Natural killer cell (primary cell): ENCODE measurements at regions not wholly inside any gene's neighbourhood (a gene's known extent, or its start where the extent isn't known, plus 50 kb on each side); places are given as distances from the start of the nearest gene placed in this dataset.

Experiments
- ATAC-seq, 3 donors: fragments of 150-1000 bp in 2 of 3; fragments of 200-7000 bp in 1 of 3; cut with Tn5 transposase; 1 replicate in 1 of 3; 2 replicates in 2 of 3; pipeline ENCODE4 v1.10.0; 2021; ENCODE audit warnings: mild to moderate bottlenecking in 2 of 3, moderate library complexity in 2 of 3
- DNase-seq, 2 donors: peaks; one replicate each; pipeline versions ENCODE4 v3.0.0 to v3.0.0-alpha.2; 2013 to 2021; ENCODE audit warnings: mixed read lengths in 1 of 2
- H3K27ac ChIP-seq: one replicate; pipeline ENCODE4 v1.5.1; 2013; ENCODE audit warnings: mild to moderate bottlenecking, low read length
- H3K27me3 ChIP-seq: one replicate; pipeline ENCODE4 v1.6.1; 2013; ENCODE audit warnings: low read length; ENCODE audit not compliant: control insufficient read depth, insufficient read depth
- H3K36me3 ChIP-seq: one replicate; pipeline ENCODE4 v1.6.1; 2013; ENCODE audit warnings: low read length; ENCODE audit not compliant: control insufficient read depth, insufficient read depth
- H3K4me1 ChIP-seq: one replicate; pipeline ENCODE4 v1.6.1; 2013; ENCODE audit warnings: low read length; ENCODE audit not compliant: control insufficient read depth, insufficient read depth
- H3K4me3 ChIP-seq: one replicate; pipeline ENCODE4 v1.5.1; 2013; ENCODE audit warnings: low read length
- H3K9me3 ChIP-seq: one replicate; pipeline ENCODE4 v1.6.1; 2013; ENCODE audit warnings: low read length; ENCODE audit not compliant: control insufficient read depth, insufficient read depth
- H3K27ac Mint-ChIP-seq, 2 donors: one replicate each; pipeline ENCODE4 v1.8.0; 2022; ENCODE audit warnings: mild to moderate bottlenecking in 2 of 2, mixed read lengths in 2 of 2, moderate library complexity in 1 of 2
- H3K27me3 Mint-ChIP-seq, 2 donors: one replicate each; pipeline ENCODE4 v1.8.0; 2022; ENCODE audit warnings: low read depth in 2 of 2, mixed read lengths in 2 of 2
- H3K36me3 Mint-ChIP-seq: one replicate; pipeline ENCODE4 v1.8.0; 2022; ENCODE audit warnings: mixed read lengths
- H3K4me1 Mint-ChIP-seq, 2 donors: one replicate each; pipeline ENCODE4 v1.8.0; 2022; ENCODE audit warnings: mixed read lengths in 2 of 2
- H3K4me3 Mint-ChIP-seq: one replicate; pipeline ENCODE4 v1.8.0; 2022; ENCODE audit warnings: mild to moderate bottlenecking, moderate library complexity, mixed read lengths
- H3K9me3 Mint-ChIP-seq, 2 donors: one replicate each; pipeline ENCODE4 v1.8.0; 2022; ENCODE audit warnings: mixed read lengths in 2 of 2
- WGBS: methylation state at CpG from one replicate; pipeline ENCODE4 v1.1.7; 2013; ENCODE audit warnings: missing lambda C conversion rate; ENCODE audit not compliant: insufficient coverage; 5-methylcytosine and 5-hydroxymethylcytosine counted together
- intact Hi-C: fragments of 100-400 bp; cut with micrococcal nuclease; formaldehyde crosslinking; loops from one replicate; pipeline ENCODE4 v1.14.2; 2022
- TF ChIP-seq, protein P1 (sequence below): fragments of 200-600 bp; IDR thresholded peaks from one replicate; pipeline ENCODE4 v1.8.0; 2022; ENCODE audit warnings: antibody characterized with exemption

DNA sequence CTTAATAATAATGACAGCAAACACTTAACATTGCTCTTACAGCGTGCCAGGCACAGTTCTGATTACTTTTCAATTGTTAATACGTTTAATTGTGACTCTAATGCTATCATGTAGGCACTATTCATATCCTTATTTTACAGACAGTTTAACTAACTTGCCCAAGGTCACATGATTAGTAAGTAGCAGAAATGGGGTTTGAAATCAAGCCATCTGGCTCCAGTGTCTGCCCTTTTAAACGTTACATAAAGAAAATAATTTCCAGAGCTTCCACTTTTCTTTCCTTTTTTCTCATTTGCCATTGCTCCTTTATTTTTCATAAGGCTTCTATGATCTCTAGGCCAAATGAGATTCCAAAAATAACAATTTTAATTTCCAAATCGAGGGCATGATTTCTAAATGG is 50.6 kb upstream of the IKZF2 start:
- no peak for ATAC-seq
- H3K4me3 Mint-ChIP-seq: no peak overlapping the region
- H3K27ac Mint-ChIP-seq: no peak overlapping the region
- Histone ChIP-seq H3K9me3 (no peaks in the 10 kb centered on the region), H3K4me1 (no peaks in the 10 kb centered on the region), H3K4me3 (no peak overlapping the region), H3K27me3 (no peaks in the 10 kb centered on the region), H3K36me3 (no peaks in the 10 kb centered on the region), H3K27ac (no peak overlapping the region)
- H3K9me3 Mint-ChIP-seq: peaks cover 2 to 4% of the 10 kb centered on the region in 2 donors
- TF ChIP-seq, protein P1, sequence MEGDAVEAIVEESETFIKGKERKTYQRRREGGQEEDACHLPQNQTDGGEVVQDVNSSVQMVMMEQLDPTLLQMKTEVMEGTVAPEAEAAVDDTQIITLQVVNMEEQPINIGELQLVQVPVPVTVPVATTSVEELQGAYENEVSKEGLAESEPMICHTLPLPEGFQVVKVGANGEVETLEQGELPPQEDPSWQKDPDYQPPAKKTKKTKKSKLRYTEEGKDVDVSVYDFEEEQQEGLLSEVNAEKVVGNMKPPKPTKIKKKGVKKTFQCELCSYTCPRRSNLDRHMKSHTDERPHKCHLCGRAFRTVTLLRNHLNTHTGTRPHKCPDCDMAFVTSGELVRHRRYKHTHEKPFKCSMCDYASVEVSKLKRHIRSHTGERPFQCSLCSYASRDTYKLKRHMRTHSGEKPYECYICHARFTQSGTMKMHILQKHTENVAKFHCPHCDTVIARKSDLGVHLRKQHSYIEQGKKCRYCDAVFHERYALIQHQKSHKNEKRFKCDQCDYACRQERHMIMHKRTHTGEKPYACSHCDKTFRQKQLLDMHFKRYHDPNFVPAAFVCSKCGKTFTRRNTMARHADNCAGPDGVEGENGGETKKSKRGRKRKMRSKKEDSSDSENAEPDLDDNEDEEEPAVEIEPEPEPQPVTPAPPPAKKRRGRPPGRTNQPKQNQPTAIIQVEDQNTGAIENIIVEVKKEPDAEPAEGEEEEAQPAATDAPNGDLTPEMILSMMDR: no peak
- no peaks in the 10 kb centered on the region for H3K36me3 Mint-ChIP-seq
- H3K27me3 Mint-ChIP-seq: no peaks in the 10 kb centered on the region
- DNase-seq: no peak
- WGBS: 85% methylated on average over 4 of the region's 4 CpGs
- H3K4me1 Mint-ChIP-seq: no peaks in the 10 kb centered on the region
- intact Hi-C loops: no loop called here

DNA sequence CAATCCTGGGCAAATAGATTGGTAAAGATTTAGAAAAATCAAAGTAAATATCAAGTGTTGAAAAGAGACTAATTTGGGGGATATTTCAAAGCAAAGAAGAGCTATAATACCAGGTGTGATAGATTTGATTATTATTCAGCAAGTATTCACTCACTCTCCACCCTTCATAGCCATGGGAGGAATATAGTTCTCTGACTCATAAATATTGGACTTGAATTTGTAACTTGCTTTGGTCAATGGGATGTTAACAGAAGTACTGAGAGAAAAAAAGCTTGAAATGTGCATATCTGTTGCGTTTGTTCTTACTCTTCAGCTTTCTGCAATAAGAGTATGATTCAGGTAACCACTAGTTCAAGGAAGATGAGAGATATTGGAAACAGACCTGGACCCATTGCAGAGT is 54.5 kb upstream of the IKZF2 start:
- H3K27ac Mint-ChIP-seq: no peak overlapping the region
- H3K4me1 ChIP-seq: no peaks in the 10 kb centered on the region
- H3K4me3 ChIP-seq: no peak overlapping the region
- H3K27ac ChIP-seq: no peak overlapping the region
- H3K36me3 Mint-ChIP-seq: no peaks in the 10 kb centered on the region
- DNase-seq (no peak), ATAC-seq (no peak)
- H3K9me3 ChIP-seq: no peaks in the 10 kb centered on the region
- H3K27me3 ChIP-seq: no peaks in the 10 kb centered on the region
- no peaks in the 10 kb centered on the region for H3K36me3 ChIP-seq
- no peaks in the 10 kb centered on the region for H3K4me1 Mint-ChIP-seq
- TF ChIP-seq, protein P1: no peak
- H3K4me3 Mint-ChIP-seq: no peak overlapping the region
- intact Hi-C loops: no loop called here
- 90% methylated on average over 1 of the region's 1 CpG for WGBS
- no peaks in the 10 kb centered on the region for H3K27me3 Mint-ChIP-seq
- no peaks in the 10 kb centered on the region for H3K9me3 Mint-ChIP-seq

DNA sequence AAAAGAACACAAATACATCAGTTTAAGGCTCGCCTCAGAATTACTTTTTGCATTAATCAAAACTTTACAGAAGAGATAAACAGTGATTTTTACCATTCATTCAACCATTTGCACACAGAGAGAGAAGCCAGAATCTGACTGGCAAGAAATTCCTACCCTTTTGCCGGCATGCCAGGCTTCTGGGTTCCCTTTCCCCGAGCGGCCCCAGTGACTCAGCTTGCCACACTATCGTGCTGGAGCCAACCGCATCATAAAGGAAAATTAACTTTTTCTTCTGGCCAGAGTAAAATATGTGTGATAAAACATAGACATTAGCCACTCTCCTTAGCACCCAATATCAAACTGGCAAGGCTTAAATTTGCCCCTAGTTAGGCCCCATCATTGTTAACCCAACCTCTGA is 61.8 kb upstream of the IKZF2 start:
- intact Hi-C loops: no loop called here

GRCh38 chr2:213214209-213214608 is 62.8 kb upstream of the IKZF2 start:
- Mint-ChIP-seq H3K9me3 (no peaks in the 10 kb centered on the region), H3K4me3 (no peak overlapping the region), H3K4me1 (no peaks in the 10 kb centered on the region), H3K36me3 (no peaks in the 10 kb centered on the region), H3K27me3 (no peaks in the 10 kb centered on the region), H3K27ac (no peak overlapping the region)
- Histone ChIP-seq H3K9me3 (no peaks in the 10 kb centered on the region), H3K4me1 (no peaks in the 10 kb centered on the region), H3K4me3 (no peak overlapping the region), H3K27me3 (no peaks in the 10 kb centered on the region), H3K36me3 (no peaks in the 10 kb centered on the region), H3K27ac (no peak overlapping the region)
- ATAC-seq: no peak
- TF ChIP-seq, protein P1: no peak
- no peak for DNase-seq
- intact Hi-C loops: no loop called here
- 92% methylated on average over 9 of the region's 10 CpGs for WGBS

More for the DNA sequence above, 61.8 kb upstream of the IKZF2 start:
- Histone ChIP-seq H3K4me3 (no peak overlapping the region), H3K27me3 (no peaks in the 10 kb centered on the region), H3K27ac (no peak overlapping the region), H3K36me3 (no peaks in the 10 kb centered on the region), H3K9me3 (no peaks in the 10 kb centered on the region), H3K4me1 (no peaks in the 10 kb centered on the region)
- DNase-seq (no peak), ATAC-seq (no peak)
- 87% methylated on average over 5 of the region's 6 CpGs for WGBS
- no peaks in the 10 kb centered on the region for H3K36me3 Mint-ChIP-seq
- TF ChIP-seq, protein P1: no peak
- no peak overlapping the region for H3K27ac Mint-ChIP-seq
- no peaks in the 10 kb centered on the region for H3K9me3 Mint-ChIP-seq
- no peak overlapping the region for H3K4me3 Mint-ChIP-seq
- H3K4me1 Mint-ChIP-seq: no peaks in the 10 kb centered on the region
- H3K27me3 Mint-ChIP-seq: no peaks in the 10 kb centered on the region
